ENCODE measurements at regions not wholly inside any gene's neighbourhood (a gene's known extent, or its start where the extent isn't known, plus 50 kb on each side); places are given as distances from the start of the nearest gene placed in this dataset.

GRCh38 chr1:118366286-118366685, 181.3 kb upstream of the SPAG17 start:
- TF ChIP-seq CTCF (conservative IDR thresholded peaks at IDR 0.05; ENCODE audit: low read depth, low read length): no peak
- Histone ChIP-seq H3K9ac (no peak overlapping the region), H3K36me3 (ENCODE audit: insufficient read depth) (no peaks in the 10 kb centered on the region), H3K27ac (no peak overlapping the region), H2AFZ (ENCODE audit: low read depth) (no peak overlapping the region), H3K4me1 (ENCODE audit: low read depth, poor library complexity, severe bottlenecking) (no peaks in the 10 kb centered on the region), H4K20me1 (ENCODE audit: insufficient read depth) (no peaks in the 10 kb centered on the region), H3K4me2 (no peak overlapping the region), H3K4me3 (IDR thresholded peaks at IDR 0.05; ENCODE audit: insufficient read depth, low read depth, low read length) (no peak overlapping the region), H3K79me2 (ENCODE audit: insufficient read depth, low read depth) (no peaks in the 10 kb centered on the region), H3K27me3 (ENCODE audit: insufficient read depth, low read depth) (no peaks in the 10 kb centered on the region)

- H3K27ac ChIP-seq: no peak overlapping the region
- H3K79me2 ChIP-seq (ENCODE audit: insufficient read depth, low read depth): no peaks in the 10 kb centered on the region
- H4K20me1 ChIP-seq (ENCODE audit: insufficient read depth): no peaks in the 10 kb centered on the region
- H3K9ac ChIP-seq: no peak overlapping the region
- H3K4me2 ChIP-seq: no peak overlapping the region
- no peak overlapping the region for H2AFZ ChIP-seq (ENCODE audit: low read depth)
- TF ChIP-seq CTCF (conservative IDR thresholded peaks at IDR 0.05; ENCODE audit: low read depth, low read length): no peak
- no peaks in the 10 kb centered on the region for H3K36me3 ChIP-seq (ENCODE audit: insufficient read depth)
- no peak overlapping the region for H3K4me3 ChIP-seq (IDR thresholded peaks at IDR 0.05; ENCODE audit: insufficient read depth, low read depth, low read length)
- H3K4me1 ChIP-seq (ENCODE audit: low read depth, poor library complexity, severe bottlenecking): no peaks in the 10 kb centered on the region
- no peaks in the 10 kb centered on the region for H3K27me3 ChIP-seq (ENCODE audit: insufficient read depth, low read depth)
These were observed 179.9 kb upstream of the SPAG17 start for GRCh38 chr1:118364882-118365281.

DNA sequence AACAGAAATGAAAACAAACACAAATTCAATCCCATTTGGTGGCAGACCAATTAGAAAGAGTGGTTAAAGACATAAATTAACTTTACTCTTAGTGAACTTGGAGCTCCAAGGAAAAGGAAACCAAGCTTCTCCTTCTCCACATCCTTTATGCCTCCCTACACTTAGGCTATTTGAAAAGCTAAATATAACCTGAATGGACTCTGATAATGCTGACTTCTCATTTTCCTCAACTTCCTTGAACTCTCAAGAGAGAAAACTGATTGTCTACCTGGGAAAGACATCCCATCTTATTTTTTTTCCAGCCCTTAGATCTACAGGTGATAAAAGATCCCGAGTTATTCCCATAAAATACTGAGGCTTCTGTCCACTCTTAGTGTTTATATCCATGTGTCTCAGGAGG, 178.4 kb upstream of the SPAG17 start:
- Histone ChIP-seq H3K79me2 (ENCODE audit: insufficient read depth, low read depth) (no peaks in the 10 kb centered on the region), H3K27ac (no peak overlapping the region), H2AFZ (ENCODE audit: low read depth) (no peak overlapping the region), H3K36me3 (ENCODE audit: insufficient read depth) (no peaks in the 10 kb centered on the region), H4K20me1 (ENCODE audit: insufficient read depth) (no peaks in the 10 kb centered on the region), H3K9ac (no peak overlapping the region), H3K4me1 (ENCODE audit: low read depth, poor library complexity, severe bottlenecking) (no peaks in the 10 kb centered on the region), H3K4me2 (no peak overlapping the region), H3K27me3 (ENCODE audit: insufficient read depth, low read depth) (no peaks in the 10 kb centered on the region), H3K4me3 (IDR thresholded peaks at IDR 0.05; ENCODE audit: insufficient read depth, low read depth, low read length) (no peak overlapping the region)
- no peak for TF ChIP-seq CTCF (conservative IDR thresholded peaks at IDR 0.05; ENCODE audit: low read depth, low read length)

GRCh38 chr1:118360817-118361216, 175.8 kb upstream of the SPAG17 start:
- H3K4me3 ChIP-seq (IDR thresholded peaks at IDR 0.05; ENCODE audit: insufficient read depth, low read depth, low read length): no peak overlapping the region
- no peak for TF ChIP-seq CTCF (conservative IDR thresholded peaks at IDR 0.05; ENCODE audit: low read depth, low read length)
- H2AFZ ChIP-seq (ENCODE audit: low read depth): no peak overlapping the region
- no peak overlapping the region for H3K9ac ChIP-seq
- H4K20me1 ChIP-seq (ENCODE audit: insufficient read depth): no peaks in the 10 kb centered on the region
- H3K4me2 ChIP-seq: no peak overlapping the region
- H3K36me3 ChIP-seq (ENCODE audit: insufficient read depth): no peaks in the 10 kb centered on the region
- no peaks in the 10 kb centered on the region for H3K27me3 ChIP-seq (ENCODE audit: insufficient read depth, low read depth)
- no peak overlapping the region for H3K27ac ChIP-seq
- H3K79me2 ChIP-seq (ENCODE audit: insufficient read depth, low read depth): no peaks in the 10 kb centered on the region
- H3K4me1 ChIP-seq (ENCODE audit: low read depth, poor library complexity, severe bottlenecking): no peaks in the 10 kb centered on the region

- H4K20me1 ChIP-seq (ENCODE audit: insufficient read depth): no peaks in the 10 kb centered on the region
- H3K27ac ChIP-seq: no peak overlapping the region
- no peaks in the 10 kb centered on the region for H3K27me3 ChIP-seq (ENCODE audit: insufficient read depth, low read depth)
- H2AFZ ChIP-seq (ENCODE audit: low read depth): no peak overlapping the region
- H3K4me3 ChIP-seq (IDR thresholded peaks at IDR 0.05; ENCODE audit: insufficient read depth, low read depth, low read length): no peak overlapping the region
- no peaks in the 10 kb centered on the region for H3K36me3 ChIP-seq (ENCODE audit: insufficient read depth)
- no peak overlapping the region for H3K4me2 ChIP-seq
- no peak overlapping the region for H3K9ac ChIP-seq
- TF ChIP-seq CTCF (conservative IDR thresholded peaks at IDR 0.05; ENCODE audit: low read depth, low read length): no peak
- no peaks in the 10 kb centered on the region for H3K79me2 ChIP-seq (ENCODE audit: insufficient read depth, low read depth)
- H3K4me1 ChIP-seq (ENCODE audit: low read depth, poor library complexity, severe bottlenecking): no peaks in the 10 kb centered on the region
These were observed 161.9 kb upstream of the SPAG17 start for GRCh38 chr1:118346936-118347335.
